Anterior cingulate cortex (tissue), 58 donors: ENCODE measurements at regions not wholly inside any gene's neighbourhood (a gene's known extent, or its start where the extent isn't known, plus 50 kb on each side); places are given as distances from the start of the nearest gene placed in this dataset.

Source experiments
- DNase-seq, 58 donors: peaks; one replicate each; lab custom pipeline; 2025; lab: John Stamatoyannopoulos, UW

DNA sequence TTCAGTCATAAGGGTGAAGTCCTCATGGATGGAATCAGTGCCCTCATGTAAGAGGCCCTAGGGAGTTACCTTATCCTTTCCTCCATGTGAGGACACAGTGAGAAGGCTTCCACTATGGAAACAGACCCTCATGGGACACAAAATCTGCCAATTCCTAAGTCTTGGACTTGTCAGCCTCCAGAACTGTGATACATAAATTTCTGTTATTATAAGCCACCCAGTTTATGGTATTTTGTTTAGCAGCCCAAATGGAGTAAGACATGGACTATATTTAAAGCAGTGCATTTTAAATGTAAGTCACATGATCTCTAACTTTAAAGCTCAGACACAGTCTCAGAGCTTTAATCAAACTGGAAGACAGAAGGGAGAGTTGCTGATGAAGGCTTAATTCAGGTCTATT lies 619.8 kb upstream of the CHORDC1 start:
- no peak for DNase-seq

DNA sequence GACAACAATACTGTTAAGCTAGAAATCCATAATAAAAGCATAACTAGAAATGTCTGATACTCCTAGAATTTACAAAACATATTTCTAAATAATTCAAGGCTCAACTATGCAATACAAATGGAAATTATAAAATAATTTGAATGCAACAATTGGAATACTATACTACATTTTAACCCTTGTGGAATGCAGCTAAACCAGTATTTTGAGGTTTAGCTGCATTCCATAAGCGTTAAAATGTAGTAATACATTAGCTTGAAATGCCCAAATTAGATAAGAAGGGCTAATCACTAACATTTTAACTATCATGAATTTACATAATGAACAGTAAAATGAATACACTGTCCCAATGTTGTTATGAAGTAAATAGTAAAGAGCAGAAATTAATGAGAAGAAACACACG lies 617.2 kb upstream of the CHORDC1 start:
- DNase-seq, result no peak

DNA sequence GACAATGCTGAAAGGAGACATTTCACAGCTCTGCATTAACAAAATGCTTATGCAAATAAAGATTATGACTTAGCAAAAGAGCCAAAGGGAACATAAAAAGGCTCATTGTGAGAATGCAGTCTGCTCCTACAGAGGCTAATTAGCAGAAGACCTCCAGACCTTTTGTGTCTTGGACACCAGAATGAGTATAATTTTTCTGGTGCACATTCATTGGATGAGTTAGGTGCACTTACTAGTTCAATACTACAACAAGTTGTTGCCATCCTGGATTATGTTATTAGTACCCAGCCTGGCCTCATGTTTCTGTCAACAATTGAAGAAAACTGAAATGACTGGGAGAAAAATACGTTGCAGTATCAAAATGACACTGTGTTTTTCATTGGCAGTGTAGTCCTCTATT lies 613.2 kb upstream of the CHORDC1 start:
- no peak for DNase-seq

DNA sequence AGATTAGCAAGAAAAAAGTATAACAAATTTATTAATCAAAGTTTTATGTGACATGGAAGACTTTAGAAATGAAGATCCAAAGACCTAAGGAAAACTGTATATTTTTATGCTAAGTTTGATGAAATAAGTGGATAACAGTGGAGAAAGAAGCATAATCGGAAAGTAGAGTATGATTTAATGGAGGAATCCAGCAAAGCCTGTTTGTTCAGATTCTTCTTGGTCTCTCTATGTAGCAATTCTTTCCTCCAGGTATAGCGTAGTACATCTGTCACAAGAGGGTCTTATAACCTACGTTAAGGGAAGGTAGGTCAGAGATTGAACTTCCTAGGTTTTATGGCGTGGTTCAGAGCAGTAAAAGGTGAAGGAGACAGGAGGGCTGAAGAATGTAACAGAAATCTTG lies 600.6 kb upstream of the CHORDC1 start:
- no peak for DNase-seq

- no peak for DNase-seq
These were observed 600.1 kb upstream of the CHORDC1 start for GRCh38 chr11:90822996-90823395.

DNA sequence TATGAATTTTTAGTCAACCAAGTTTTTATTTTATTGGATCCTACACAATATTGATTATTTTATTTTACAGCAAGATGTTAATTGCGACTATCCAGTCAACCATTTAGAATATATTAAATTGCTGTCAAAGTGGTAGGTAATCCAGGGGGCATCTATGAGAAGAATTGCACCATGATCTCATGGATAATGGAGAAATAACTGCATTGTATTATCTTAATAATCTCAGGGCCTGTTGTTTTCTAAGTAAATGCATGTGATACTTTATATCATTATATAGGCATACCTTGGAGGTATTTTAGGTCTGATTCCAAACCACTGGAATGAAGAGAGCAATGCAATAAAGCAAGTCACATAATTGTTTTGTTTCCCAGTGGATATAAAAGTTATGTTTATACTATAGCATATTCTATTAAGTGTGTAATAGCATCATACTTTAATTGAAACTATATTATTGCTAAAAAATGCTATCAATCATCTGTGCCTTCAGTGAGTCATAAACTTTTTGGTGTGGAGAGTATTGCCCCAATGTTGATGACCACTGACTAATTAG lies 595.4 kb upstream of the CHORDC1 start:
- DNase-seq, result no peak

GRCh38 chr11:90809581-90809980 lies 586.7 kb upstream of the CHORDC1 start:
- DNase-seq, result no peak

DNA sequence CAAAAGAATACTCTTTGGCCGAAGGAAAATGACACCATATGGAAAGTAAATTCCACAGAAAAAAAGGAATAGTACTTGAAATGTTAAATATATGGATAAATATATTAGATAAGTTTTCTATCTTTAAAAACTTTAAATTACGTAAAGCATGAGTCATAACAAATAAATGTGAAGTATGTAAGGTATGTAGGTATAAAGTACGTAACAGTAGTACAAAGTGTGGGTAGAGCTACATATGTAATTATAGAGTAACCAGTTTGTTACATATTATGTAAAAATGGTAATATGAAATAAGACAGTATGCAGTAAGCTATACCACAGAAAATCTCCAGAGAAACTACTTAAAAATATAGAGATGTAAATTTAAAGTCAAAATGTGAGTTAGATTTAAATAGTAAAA lies 582.3 kb upstream of the CHORDC1 start:
- DNase-seq, result no peak

DNA sequence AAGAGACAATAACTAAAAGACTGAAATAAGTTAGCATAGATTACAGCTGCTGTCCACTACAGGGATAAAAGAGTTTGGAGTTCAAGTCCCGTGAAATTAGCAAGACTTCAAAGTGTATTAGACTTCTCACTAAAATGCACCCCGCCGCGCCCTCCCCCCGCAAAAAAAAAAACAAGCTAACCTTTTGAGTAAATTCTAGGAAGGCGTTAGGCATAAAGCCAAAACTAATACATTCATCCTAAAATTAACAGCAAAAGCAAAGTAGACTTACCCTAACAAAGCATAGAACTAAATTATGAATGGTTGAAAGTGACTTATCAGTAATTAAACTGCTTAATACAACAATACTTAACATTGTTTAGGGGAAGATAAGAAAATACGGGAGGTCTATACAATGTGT lies 581.0 kb upstream of the CHORDC1 start:
- DNase-seq, result no peak

GRCh38 chr11:90803366-90803765 lies 580.5 kb upstream of the CHORDC1 start:
- DNase-seq, result no peak

DNA sequence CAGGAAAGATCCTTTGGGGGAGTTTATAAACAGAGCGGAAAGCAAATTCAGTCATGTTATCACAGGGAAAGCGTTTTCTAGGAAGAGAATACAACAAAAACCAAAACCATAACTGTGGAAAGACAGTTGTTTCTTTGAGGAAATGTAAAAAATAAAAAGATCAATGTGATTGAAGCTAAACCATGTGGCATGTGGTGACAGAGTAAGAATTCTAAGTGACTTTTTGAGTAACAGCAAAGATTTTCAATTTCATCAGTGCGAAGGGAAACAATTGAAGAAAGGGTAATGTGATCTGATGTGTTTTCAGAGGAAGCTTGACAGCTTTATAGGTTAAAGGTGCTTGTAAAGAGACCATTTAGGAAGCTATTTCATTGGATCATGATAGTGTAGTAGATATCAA lies 575.9 kb upstream of the CHORDC1 start:
- DNase-seq, result no peak

- DNase-seq, result no peak
These were observed 572.9 kb upstream of the CHORDC1 start for GRCh38 chr11:90795746-90796145.

GRCh38 chr11:90788961-90789360 lies 566.1 kb upstream of the CHORDC1 start:
- no peak for DNase-seq

DNA sequence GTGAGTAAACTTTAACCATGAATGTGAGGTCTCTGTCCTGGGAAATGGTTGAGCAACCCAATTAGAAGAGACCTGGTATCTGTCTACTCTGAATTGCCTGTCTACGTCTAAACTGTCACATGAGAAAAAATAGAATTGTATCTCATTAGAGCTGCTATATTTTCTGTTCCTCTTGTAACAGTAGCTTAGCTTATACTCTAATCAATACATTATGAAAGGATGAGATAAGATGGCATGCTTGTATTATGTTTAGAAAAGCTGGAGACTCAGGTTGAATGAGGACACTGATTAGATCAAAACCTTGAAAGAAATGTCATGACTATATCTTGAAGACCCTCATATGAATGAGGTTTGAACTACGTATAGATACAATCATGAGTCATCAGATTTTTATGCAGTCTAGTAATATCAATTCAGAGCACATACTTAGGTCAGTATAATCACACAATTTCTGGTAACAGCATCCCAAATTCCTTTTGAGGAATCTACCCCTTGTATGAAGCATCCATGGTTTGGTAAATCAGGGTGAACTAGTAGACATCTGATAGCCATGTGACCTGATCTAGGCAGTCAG lies 561.5 kb upstream of the CHORDC1 start:
- DNase-seq, result no peak

GRCh38 chr11:90783111-90783510 lies 560.3 kb upstream of the CHORDC1 start:
- DNase-seq, result no peak

GRCh38 chr11:90779098-90779497 lies 556.2 kb upstream of the CHORDC1 start:
- DNase-seq, result no peak

- no peak for DNase-seq
These were observed 552.8 kb upstream of the CHORDC1 start for GRCh38 chr11:90775567-90776165.

DNA sequence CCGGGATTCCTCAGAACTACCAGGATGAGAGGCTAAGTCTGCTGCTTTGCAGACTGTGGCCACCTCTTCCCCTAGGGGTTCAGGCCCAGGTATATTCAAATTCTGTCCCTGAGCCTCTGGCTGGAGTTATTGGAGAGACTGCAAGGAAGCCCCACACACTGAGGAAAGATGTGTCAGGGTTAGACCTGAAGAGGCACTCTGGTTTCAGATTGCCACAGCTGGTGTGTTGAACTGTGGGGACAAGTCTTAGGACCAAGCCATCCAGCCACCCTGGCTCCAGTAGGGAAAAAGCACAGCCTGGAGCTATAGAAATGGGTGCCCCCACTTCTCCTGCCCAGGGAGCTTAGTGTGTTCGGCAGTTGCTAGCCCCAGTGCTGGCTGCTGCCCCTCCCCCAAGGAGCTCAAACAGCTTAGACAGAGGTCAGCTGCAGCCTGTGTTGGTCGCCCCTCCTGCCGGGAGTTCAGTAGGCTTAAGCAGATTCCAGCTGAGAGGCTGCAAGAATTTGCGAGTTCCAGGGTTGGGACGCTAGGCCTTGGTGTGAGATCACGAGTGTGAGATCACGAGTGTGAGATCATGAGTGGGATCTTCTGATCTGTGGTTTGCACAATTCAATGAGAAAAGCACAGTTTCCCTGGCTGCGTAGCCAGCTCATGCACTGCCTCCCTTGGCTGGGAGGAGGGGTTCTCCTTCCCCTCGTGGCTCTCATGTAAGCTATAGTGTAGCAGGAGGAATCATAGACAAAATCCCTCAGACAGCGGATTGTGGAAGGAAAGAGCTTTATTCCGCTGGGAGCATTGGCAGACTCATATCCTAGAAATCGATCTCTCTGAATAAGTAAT lies 552.1 kb upstream of the CHORDC1 start:
- no peak for DNase-seq

DNA sequence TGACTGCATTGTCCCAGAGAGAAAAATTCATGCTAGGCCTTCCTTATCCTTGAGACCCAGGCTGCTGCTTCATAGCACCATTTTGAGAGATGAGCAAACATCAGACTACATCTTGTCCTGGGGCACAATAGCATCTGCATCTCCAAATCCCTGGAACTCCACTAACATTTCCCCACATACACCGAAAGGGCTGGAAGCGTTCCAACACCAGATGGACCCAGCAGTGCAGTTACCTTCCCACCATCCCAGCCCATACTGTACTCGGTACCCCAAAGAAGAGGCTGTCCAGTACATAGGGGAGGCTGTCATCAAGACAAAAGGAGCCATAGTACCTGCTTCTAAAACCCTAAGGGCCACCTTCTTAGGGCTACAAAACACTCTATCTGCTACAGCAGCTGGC lies 547.2 kb upstream of the CHORDC1 start:
- no peak for DNase-seq

GRCh38 chr11:90766121-90766520 lies 543.3 kb upstream of the CHORDC1 start:
- peak in 3 of 58 donors; percentile 4 to 14 (median 13) for DNase-seq

DNA sequence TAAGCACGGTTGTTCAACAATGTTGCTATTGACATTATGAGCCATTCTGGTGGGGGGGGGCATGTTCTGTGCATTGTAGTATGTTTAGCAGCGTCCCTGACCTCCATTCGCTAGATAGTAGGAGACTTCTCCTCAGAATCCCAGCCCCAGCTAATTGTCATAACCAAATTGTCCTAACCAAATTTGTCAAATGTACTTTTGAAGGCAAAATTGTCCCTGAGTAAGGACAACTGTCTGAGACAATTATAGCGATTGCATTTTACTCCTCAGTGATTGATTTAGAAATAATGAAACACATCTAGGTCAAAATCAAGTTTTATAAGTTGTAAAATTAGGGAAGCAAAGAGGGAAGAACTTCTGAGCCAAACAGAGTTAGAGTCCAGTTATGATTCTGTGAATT lies 541.8 kb upstream of the CHORDC1 start:
- DNase-seq, result no peak
